Adipocyte (in vitro differentiated cells): ENCODE measurements at regions not wholly inside any gene's neighbourhood (a gene's known extent, or its start where the extent isn't known, plus 50 kb on each side); places are given as distances from the start of the nearest gene placed in this dataset.

Experiments used
- DNase-seq: peaks from one replicate; pipeline ENCODE4 v3.0.0-alpha.2; 2015; ENCODE audit warnings: low read depth
- H3K27me3 ChIP-seq: replicated peaks from 2 replicates; pipeline ENCODE4 v1.7.0; 2013; ENCODE audit warnings: mild to moderate bottlenecking, low read length, moderate library complexity; ENCODE audit not compliant: control insufficient read depth, insufficient read depth
- H3K36me3 ChIP-seq: 2 replicates; pipeline ENCODE4 v1.7.0; 2013; ENCODE audit warnings: low read length, mild to moderate bottlenecking, moderate library complexity; ENCODE audit not compliant: control insufficient read depth, insufficient read depth, severe bottlenecking
- H3K4me1 ChIP-seq: 2 replicates; pipeline ENCODE4 v1.7.0; 2013; ENCODE audit warnings: mild to moderate bottlenecking, low read length, moderate library complexity; ENCODE audit not compliant: control insufficient read depth, insufficient read depth
- H3K4me3 ChIP-seq: 2 replicates; pipeline ENCODE4 v1.7.0; 2013; ENCODE audit warnings: mild to moderate bottlenecking, low read length, moderate library complexity
- H3K9ac ChIP-seq: 2 replicates; pipeline ENCODE4 v1.7.0; 2013; ENCODE audit warnings: mild to moderate bottlenecking, low read length, moderate library complexity
- H3K9me3 ChIP-seq: 2 replicates; pipeline ENCODE4 v1.7.0; 2013; ENCODE audit warnings: mild to moderate bottlenecking, low read length, moderate library complexity; ENCODE audit not compliant: control insufficient read depth

- H3K9ac ChIP-seq = no peak overlapping the region
- peaks cover 4% of the 10 kb centered on the region for H3K4me1 ChIP-seq
- no peak for DNase-seq
- peaks cover 11% of the 10 kb centered on the region for H3K27me3 ChIP-seq
- H3K9me3 ChIP-seq = no peaks in the 10 kb centered on the region
- H3K36me3 ChIP-seq = no peaks in the 10 kb centered on the region
- no peak overlapping the region for H3K4me3 ChIP-seq
These were observed 130.8 kb upstream of the TBL1X start for GRCh38 chrX:9333873-9334560.

DNA sequence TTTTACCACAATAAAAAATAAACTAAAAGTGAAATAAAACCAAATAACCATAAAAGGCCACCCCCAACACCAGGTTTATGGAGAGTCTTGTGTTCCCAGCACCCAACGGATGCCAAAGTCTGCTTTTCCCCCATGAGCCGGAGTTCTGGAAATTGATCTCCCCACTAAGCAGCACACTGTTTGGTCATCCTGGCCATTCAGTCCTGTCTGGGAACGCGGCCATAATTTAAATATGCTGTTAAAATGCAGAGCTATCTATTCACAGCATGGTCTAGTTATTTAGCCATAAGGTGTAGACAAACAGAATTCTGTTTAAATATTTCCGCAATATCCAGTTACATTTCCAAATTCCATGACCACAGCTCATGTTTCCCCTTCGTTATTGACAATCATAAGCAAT, 129.6 kb upstream of the TBL1X start:
- DNase-seq = no peak
- H3K27me3 ChIP-seq = peaks cover 11% of the 10 kb centered on the region
- peaks cover 5% of the 10 kb centered on the region for H3K4me1 ChIP-seq
- no peak overlapping the region for H3K9ac ChIP-seq
- H3K4me3 ChIP-seq = no peak overlapping the region
- no peaks in the 10 kb centered on the region for H3K9me3 ChIP-seq
- H3K36me3 ChIP-seq = no peaks in the 10 kb centered on the region

GRCh38 chrX:9336456-9336855, 128.4 kb upstream of the TBL1X start:
- peaks cover 11% of the 10 kb centered on the region for H3K27me3 ChIP-seq
- H3K36me3 ChIP-seq = no peaks in the 10 kb centered on the region
- no peaks in the 10 kb centered on the region for H3K9me3 ChIP-seq
- peaks cover 17% of the 10 kb centered on the region for H3K4me1 ChIP-seq
- no peak overlapping the region for H3K4me3 ChIP-seq
- no peak for DNase-seq
- H3K9ac ChIP-seq = no peak overlapping the region

GRCh38 chrX:9337046-9337445, 127.8 kb upstream of the TBL1X start:
- Histone ChIP-seq H3K9me3 (no peaks in the 10 kb centered on the region), H3K36me3 (no peaks in the 10 kb centered on the region), H3K4me3 (no peak overlapping the region), H3K4me1 (peaks cover 21% of the 10 kb centered on the region), H3K9ac (no peak overlapping the region), H3K27me3 (peaks cover 8% of the 10 kb centered on the region)
- DNase-seq = peak; percentile 74

GRCh38 chrX:9338986-9339385, 125.9 kb upstream of the TBL1X start:
- H3K4me3 ChIP-seq = no peak overlapping the region
- no peaks in the 10 kb centered on the region for H3K36me3 ChIP-seq
- peaks cover 6% of the 10 kb centered on the region for H3K27me3 ChIP-seq
- no peaks in the 10 kb centered on the region for H3K9me3 ChIP-seq
- peaks cover 23% of the 10 kb centered on the region for H3K4me1 ChIP-seq
- no peak for DNase-seq
- H3K9ac ChIP-seq = no peak overlapping the region

GRCh38 chrX:9339603-9340491, 125.0 kb upstream of the TBL1X start:
- Histone ChIP-seq H3K4me1 (peaks cover 23% of the 10 kb centered on the region), H3K4me3 (no peak overlapping the region), H3K9me3 (no peaks in the 10 kb centered on the region), H3K27me3 (peaks cover 6% of the 10 kb centered on the region), H3K9ac (no peak overlapping the region), H3K36me3 (no peaks in the 10 kb centered on the region)
- DNase-seq = no peak

- Histone ChIP-seq H3K4me1 (peaks cover 23% of the 10 kb centered on the region), H3K36me3 (no peaks in the 10 kb centered on the region), H3K27me3 (no peaks in the 10 kb centered on the region), H3K9me3 (no peaks in the 10 kb centered on the region), H3K4me3 (peak overlapping the region; percentile 65), H3K9ac (peak overlapping the region; percentile 73)
- peak; percentile 63 for DNase-seq
These were observed 124.1 kb upstream of the TBL1X start for GRCh38 chrX:9340598-9341290.

GRCh38 chrX:9341291-9342201, 123.3 kb upstream of the TBL1X start:
- no peaks in the 10 kb centered on the region for H3K36me3 ChIP-seq
- H3K4me3 ChIP-seq = peak overlapping the region; percentile 65
- DNase-seq = peak; percentile 62
- H3K27me3 ChIP-seq = no peaks in the 10 kb centered on the region
- H3K9me3 ChIP-seq = no peaks in the 10 kb centered on the region
- H3K4me1 ChIP-seq = peaks cover 23% of the 10 kb centered on the region
- H3K9ac ChIP-seq = peak overlapping the region; percentile 73

- H3K27me3 ChIP-seq = no peaks in the 10 kb centered on the region
- H3K4me3 ChIP-seq = peak overlapping the region; percentile 56
- peak; percentile 74 for DNase-seq
- H3K4me1 ChIP-seq = peaks cover 19% of the 10 kb centered on the region
- peak overlapping the region; percentile 38 for H3K9ac ChIP-seq
- H3K36me3 ChIP-seq = no peaks in the 10 kb centered on the region
- no peaks in the 10 kb centered on the region for H3K9me3 ChIP-seq
These were observed 122.3 kb upstream of the TBL1X start for GRCh38 chrX:9342561-9343051.

DNA sequence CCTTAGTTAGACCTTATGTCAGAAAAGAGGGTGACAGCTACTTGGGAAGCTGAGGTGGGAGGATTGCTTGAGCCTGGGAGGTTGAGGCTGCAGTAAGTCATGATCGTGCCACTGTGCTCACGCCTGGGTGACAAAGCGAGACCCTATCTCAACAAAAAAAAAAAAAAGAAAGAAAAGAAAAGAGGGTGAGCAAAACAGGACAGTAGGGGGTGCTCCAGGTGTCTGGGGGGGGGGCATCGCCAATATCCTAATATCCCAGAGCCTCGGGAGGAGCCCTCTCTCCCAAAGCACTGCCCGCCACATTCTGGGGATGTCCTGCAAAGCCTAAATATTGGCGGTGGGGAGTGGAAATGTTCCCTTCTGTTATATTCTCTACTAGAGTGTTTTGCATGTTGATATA, 120.9 kb upstream of the TBL1X start:
- peaks cover 19% of the 10 kb centered on the region for H3K4me1 ChIP-seq
- H3K9ac ChIP-seq = no peak overlapping the region
- DNase-seq = no peak

More for the DNA sequence above, 120.9 kb upstream of the TBL1X start:
- Histone ChIP-seq H3K4me3 (no peak overlapping the region), H3K9me3 (no peaks in the 10 kb centered on the region), H3K27me3 (no peaks in the 10 kb centered on the region), H3K36me3 (no peaks in the 10 kb centered on the region)
